ENCODE measurements at regions not wholly inside any gene's neighbourhood (a gene's known extent, or its start where the extent isn't known, plus 50 kb on each side); places are given as distances from the start of the nearest gene placed in this dataset.

DNA sequence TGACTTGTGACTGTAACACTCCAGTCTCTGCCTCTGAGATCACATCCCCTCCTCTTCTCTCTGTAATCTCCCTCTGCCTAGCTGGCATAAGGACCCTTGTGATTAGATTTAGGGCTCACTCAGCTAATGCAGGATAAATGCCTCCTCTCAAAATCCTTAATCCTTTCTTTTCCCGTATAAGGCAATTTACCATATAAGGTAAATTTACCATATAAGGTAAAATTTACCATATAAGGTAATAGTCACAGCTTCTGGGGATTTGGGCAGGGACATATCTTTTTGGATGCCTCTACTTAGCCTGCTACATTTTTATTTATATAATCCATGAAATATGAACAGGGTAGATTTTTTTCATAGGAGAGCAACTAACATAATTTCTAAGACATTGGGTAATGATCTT, 318.0 kb upstream of the PUM3 start:
- TF ChIP-seq, protein P1, sequence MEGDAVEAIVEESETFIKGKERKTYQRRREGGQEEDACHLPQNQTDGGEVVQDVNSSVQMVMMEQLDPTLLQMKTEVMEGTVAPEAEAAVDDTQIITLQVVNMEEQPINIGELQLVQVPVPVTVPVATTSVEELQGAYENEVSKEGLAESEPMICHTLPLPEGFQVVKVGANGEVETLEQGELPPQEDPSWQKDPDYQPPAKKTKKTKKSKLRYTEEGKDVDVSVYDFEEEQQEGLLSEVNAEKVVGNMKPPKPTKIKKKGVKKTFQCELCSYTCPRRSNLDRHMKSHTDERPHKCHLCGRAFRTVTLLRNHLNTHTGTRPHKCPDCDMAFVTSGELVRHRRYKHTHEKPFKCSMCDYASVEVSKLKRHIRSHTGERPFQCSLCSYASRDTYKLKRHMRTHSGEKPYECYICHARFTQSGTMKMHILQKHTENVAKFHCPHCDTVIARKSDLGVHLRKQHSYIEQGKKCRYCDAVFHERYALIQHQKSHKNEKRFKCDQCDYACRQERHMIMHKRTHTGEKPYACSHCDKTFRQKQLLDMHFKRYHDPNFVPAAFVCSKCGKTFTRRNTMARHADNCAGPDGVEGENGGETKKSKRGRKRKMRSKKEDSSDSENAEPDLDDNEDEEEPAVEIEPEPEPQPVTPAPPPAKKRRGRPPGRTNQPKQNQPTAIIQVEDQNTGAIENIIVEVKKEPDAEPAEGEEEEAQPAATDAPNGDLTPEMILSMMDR (conservative IDR thresholded peaks at IDR 0.05) = no peak
- Mint-ChIP-seq H3K27ac (no peak overlapping the region), H3K4me3 (no peak overlapping the region), H3K9me3 (no peaks in the 10 kb centered on the region), H3K4me1 (ENCODE audit: unreplicated experiment) (no peaks in the 10 kb centered on the region), H3K36me3 (no peaks in the 10 kb centered on the region), H3K27me3 (no peaks in the 10 kb centered on the region)
- no peak for DNase-seq (ENCODE audit: extremely low spot score, unreplicated experiment)

DNA sequence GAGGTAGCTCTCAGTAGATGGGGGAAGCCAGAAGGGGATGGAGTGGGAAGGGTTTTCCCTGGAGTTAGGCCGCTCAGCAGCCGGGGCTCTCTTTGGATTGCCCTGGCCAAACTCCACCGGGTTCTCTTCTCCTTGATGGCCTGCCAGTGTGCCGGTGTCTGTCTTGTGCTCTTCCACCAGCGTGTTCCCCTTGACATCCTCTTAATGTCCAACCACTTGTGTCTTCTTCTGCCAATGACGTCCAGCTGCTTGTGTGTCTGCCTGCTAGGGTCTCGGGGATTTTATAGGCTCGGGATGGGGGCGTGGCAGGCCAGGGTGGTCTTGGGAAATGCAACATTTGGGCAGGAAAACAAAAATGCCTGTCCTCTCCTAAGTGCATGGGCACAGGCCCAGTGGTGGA, 313.1 kb upstream of the PUM3 start:
- no peaks in the 10 kb centered on the region for H3K27me3 Mint-ChIP-seq
- no peaks in the 10 kb centered on the region for H3K36me3 Mint-ChIP-seq
- TF ChIP-seq, protein P1 (conservative IDR thresholded peaks at IDR 0.05) = no peak
- no peak for DNase-seq (ENCODE audit: extremely low spot score, unreplicated experiment)
- no peaks in the 10 kb centered on the region for H3K9me3 Mint-ChIP-seq
- peaks cover 4% of the 10 kb centered on the region for H3K4me1 Mint-ChIP-seq (ENCODE audit: unreplicated experiment)
- H3K4me3 Mint-ChIP-seq = no peak overlapping the region
- no peak overlapping the region for H3K27ac Mint-ChIP-seq

DNA sequence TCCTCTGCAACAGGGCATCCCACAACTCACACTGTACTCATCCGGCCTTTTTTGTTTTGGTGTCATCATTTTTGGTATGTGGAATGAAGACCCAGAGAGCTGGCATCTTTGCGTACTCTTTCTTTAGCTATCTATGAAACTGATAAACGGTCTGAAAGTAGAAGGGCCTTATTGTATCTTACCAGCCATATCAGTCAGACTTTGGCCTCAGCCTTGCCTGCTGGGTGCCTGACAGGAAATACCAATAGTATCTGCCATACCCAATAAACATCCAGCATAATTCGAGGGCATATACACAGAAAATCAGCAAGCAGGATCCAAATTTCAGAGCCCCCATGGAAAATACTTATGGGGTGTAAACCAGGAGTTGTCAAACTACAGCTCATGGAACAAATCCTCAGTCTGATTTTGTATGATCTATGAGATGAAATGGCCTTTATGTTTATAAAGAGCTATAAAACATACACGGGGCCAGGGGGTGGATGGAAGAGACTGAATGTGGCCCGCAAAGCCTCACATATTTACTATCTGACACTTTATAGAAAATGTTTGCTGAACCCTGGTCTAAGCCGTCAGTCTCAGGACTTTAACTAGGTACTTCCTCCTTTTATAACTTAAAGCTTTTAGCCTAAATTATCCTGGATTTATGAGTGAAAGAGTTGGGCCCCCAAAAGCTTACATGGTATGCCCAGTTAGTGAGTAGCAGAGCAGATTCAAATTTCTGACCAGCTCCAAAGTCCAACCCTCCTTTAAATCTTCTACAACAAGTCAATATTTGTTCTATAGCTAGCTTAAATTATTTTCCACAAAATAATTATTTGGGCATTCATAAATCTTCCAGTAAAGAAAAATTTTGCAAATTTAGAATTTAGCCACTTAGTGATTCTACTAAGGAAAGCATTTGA, 308.0 kb upstream of the PUM3 start:
- TF ChIP-seq, protein P1 (conservative IDR thresholded peaks at IDR 0.05) = no peak
- H3K4me1 Mint-ChIP-seq (ENCODE audit: unreplicated experiment) = peaks cover 13% of the 10 kb centered on the region
- no peak for DNase-seq (ENCODE audit: extremely low spot score, unreplicated experiment)
- H3K27me3 Mint-ChIP-seq = no peaks in the 10 kb centered on the region
- no peaks in the 10 kb centered on the region for H3K36me3 Mint-ChIP-seq
- no peaks in the 10 kb centered on the region for H3K9me3 Mint-ChIP-seq
- no peak overlapping the region for H3K4me3 Mint-ChIP-seq
- H3K27ac Mint-ChIP-seq = no peak overlapping the region

DNA sequence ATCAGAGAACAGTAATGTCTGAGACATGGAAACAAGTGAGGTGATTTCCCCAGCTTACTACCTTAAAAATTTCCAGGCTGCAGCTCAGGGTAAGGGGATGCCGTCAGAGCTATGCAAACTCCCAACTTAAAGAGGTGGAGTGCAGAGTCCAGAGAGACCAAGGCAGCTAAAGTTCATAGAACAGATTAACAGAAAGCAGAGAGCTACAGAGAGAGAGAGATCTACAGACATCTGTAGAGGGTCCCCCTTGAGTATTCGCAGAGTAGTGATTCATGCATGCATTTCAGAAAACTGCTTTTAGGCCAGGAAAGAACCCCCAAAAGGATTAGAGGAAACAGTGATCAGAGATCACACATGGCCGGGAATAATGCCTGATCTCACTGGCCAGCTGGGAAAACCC, 306.2 kb upstream of the PUM3 start:
- no peaks in the 10 kb centered on the region for H3K27me3 Mint-ChIP-seq
- no peaks in the 10 kb centered on the region for H3K36me3 Mint-ChIP-seq
- H3K27ac Mint-ChIP-seq = no peak overlapping the region
- H3K9me3 Mint-ChIP-seq = peaks cover 5% of the 10 kb centered on the region
- TF ChIP-seq, protein P1 (conservative IDR thresholded peaks at IDR 0.05) = no peak
- H3K4me1 Mint-ChIP-seq (ENCODE audit: unreplicated experiment) = peaks cover 13% of the 10 kb centered on the region
- H3K4me3 Mint-ChIP-seq = no peak overlapping the region
- DNase-seq (ENCODE audit: extremely low spot score, unreplicated experiment) = no peak

DNA sequence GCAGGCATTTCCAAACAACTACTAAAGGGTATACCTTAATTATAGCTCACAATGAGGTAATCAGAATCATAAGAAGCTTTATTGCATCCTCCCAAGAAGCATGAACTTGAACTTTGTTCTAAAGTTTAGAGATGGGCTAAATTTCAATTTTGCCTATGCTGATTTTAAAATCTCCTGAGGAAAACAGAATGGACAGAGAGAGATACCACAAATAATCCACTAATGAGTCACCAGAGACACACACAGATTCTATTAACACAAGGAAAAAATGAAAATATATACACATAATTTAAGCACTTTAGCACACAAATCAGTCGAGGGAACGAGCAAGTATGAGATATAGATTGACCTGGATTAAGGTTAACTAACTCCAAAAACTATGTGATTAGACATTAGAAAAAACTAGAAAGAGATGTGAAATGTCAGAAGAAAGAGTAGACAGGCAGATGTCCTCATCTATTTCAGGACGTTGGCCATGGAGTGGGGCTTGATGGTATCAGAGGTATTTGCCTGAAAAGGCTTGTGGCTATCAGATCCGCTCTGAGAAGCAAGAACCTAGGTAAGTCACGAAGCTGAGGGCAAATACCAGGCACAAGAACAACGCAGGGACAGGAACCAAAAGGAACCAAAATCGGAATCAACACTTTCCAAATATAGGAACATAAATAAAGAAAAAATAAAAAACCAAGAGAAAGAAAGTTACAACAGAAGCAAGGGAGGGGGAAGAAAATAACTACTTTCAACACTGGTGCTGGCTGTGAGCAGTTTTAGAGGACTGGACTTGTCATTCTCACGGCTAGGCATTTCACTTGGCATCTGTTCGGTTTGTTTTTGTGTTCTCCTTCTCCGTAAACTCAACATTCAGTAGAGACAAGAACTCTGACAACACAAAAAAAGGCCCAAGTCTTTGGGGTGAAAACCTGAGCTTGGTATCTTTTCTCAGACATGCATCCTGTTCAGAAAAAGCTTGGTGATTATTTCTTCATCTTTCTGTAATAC, 294.6 kb upstream of the PUM3 start:
- no peak overlapping the region for H3K4me3 Mint-ChIP-seq
- H3K27ac Mint-ChIP-seq = no peak overlapping the region
- H3K9me3 Mint-ChIP-seq = no peaks in the 10 kb centered on the region
- no peaks in the 10 kb centered on the region for H3K27me3 Mint-ChIP-seq
- no peak for DNase-seq (ENCODE audit: extremely low spot score, unreplicated experiment)
- H3K4me1 Mint-ChIP-seq (ENCODE audit: unreplicated experiment) = peaks cover 9% of the 10 kb centered on the region
- TF ChIP-seq, protein P1 (conservative IDR thresholded peaks at IDR 0.05) = no peak
- H3K36me3 Mint-ChIP-seq = no peaks in the 10 kb centered on the region
